ENCODE measurements at regions not wholly inside any gene's neighbourhood (a gene's known extent, or its start where the extent isn't known, plus 50 kb on each side); places are given as distances from the start of the nearest gene placed in this dataset.
"Not testable (repeated sequence)": the region's sequence is repeated elsewhere in the genome, so short reads cannot be mapped to it uniquely, and the experiment has no call there.

- Mint-ChIP-seq H3K36me3 (no peaks in the 10 kb centered on the region), H3K27me3 (peaks cover 0 to 3% of the 10 kb centered on the region in 2 donors), H3K9me3 (peaks cover 0 to 4% (median 0%) of the 10 kb centered on the region in 5 donors), H3K4me3 (no peak overlapping the region), H3K4me1 (no peaks in the 10 kb centered on the region), H3K27ac (no peak overlapping the region)
- Histone ChIP-seq H3K9me3 (ENCODE audit: low read length) (no peaks in the 10 kb centered on the region), H3K4me3 (ENCODE audit: low read length) (no peak overlapping the region), H3K4me1 (ENCODE audit: insufficient read depth, low read length) (no peaks in the 10 kb centered on the region), H3K27me3 (ENCODE audit: insufficient read depth, low read length, poor library complexity, severe bottlenecking) (no peaks in the 10 kb centered on the region), H3K36me3 (ENCODE audit: insufficient read depth, low read length) (no peaks in the 10 kb centered on the region), H3K27ac (ENCODE audit: low read depth, low read length) (no peak overlapping the region)
- POLR2A ChIA-PET: no interaction called here
- DNase-seq: no peak
- CTCF ChIA-PET: no interaction called here
These were observed 340.4 kb upstream of the FRG1 start for GRCh38 chr4:189600264-189600663.

DNA sequence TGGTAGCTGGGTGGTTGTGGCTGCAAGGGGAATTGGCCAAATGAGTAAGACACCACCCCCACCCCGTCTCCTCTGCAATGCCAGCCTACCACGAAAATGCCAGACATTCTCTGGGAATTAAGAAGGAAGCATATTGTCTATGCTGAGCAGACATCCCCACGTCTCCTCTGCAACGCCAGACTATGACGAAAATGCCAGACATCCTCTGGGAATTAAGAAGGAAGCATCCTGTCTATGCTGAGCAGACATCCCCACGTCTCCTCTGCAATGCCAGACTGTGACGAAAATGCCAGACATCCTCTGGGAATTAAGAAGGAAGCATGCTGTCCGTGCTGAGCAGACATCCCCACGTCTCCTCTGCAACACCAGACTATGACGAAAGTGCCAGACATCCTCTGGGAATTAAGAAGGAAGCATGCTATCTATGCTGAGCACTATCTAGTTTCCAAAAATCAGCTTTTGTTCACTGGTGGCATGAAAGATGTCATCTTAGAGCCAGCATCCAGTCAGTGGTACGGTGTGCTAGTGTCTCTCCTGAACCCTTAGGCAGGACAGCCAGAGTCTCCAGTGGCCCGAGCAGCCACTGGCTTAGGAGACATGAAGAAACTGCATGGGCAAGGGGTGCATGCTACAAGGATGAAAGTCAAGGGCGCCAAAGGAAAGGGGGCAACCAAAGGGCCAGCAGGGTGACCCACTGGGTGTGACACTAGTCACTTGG, 339.8 kb upstream of the FRG1 start:
- H3K9me3 Mint-ChIP-seq: peaks cover 0 to 4% (median 0%) of the 10 kb centered on the region in 5 donors
- Histone ChIP-seq H3K36me3 (ENCODE audit: insufficient read depth, low read length) (no peaks in the 10 kb centered on the region), H3K4me1 (ENCODE audit: insufficient read depth, low read length) (no peaks in the 10 kb centered on the region), H3K9me3 (ENCODE audit: low read length) (no peaks in the 10 kb centered on the region), H3K4me3 (ENCODE audit: low read length) (no peak overlapping the region), H3K27ac (ENCODE audit: low read depth, low read length) (no peak overlapping the region), H3K27me3 (ENCODE audit: insufficient read depth, low read length, poor library complexity, severe bottlenecking) (no peaks in the 10 kb centered on the region)
- CTCF ChIA-PET: no interaction called here
- no peak overlapping the region for H3K4me3 Mint-ChIP-seq
- H3K27me3 Mint-ChIP-seq: peaks cover 0 to 3% of the 10 kb centered on the region in 2 donors
- H3K36me3 Mint-ChIP-seq: no peaks in the 10 kb centered on the region
- no peak for DNase-seq
- POLR2A ChIA-PET: no interaction called here
- H3K27ac Mint-ChIP-seq: no peak overlapping the region
- no peaks in the 10 kb centered on the region for H3K4me1 Mint-ChIP-seq

DNA sequence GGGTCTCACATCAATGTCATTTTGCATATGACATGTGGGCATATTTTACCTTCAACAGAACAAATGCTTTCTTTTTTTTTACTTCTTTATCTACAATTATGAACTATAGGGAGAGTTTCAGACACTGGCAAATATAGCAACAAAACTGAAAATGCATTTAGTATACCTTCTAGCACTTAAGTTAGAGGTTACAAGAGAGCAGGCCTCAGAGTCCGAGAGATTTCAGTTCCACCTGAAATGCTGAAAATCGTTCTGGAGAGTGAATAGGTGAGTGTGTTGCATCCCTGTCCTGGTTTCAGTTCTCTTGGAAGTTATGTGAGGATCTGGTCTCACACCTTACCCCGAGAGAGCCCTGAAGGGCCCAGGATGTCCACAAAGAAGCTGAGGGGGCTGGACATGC, 337.8 kb upstream of the FRG1 start:
- H3K27ac Mint-ChIP-seq; H3K36me3 Mint-ChIP-seq; DNase-seq; H3K9me3 ChIP-seq (ENCODE audit: low read length); H3K27me3 Mint-ChIP-seq; POLR2A ChIA-PET; H3K4me1 ChIP-seq (ENCODE audit: insufficient read depth, low read length); H3K4me3 ChIP-seq (ENCODE audit: low read length); H3K4me1 Mint-ChIP-seq; H3K36me3 ChIP-seq (ENCODE audit: insufficient read depth, low read length); H3K9me3 Mint-ChIP-seq; H3K27me3 ChIP-seq (ENCODE audit: insufficient read depth, low read length, poor library complexity, severe bottlenecking); H3K27ac ChIP-seq (ENCODE audit: low read depth, low read length); H3K4me3 Mint-ChIP-seq; CTCF ChIA-PET: not testable (repeated sequence)

GRCh38 chr4:189610571-189610970, 330.1 kb upstream of the FRG1 start:
- H3K27ac Mint-ChIP-seq; CTCF ChIA-PET; H3K27me3 Mint-ChIP-seq; H3K9me3 Mint-ChIP-seq; H3K36me3 Mint-ChIP-seq; H3K36me3 ChIP-seq (ENCODE audit: insufficient read depth, low read length); H3K9me3 ChIP-seq (ENCODE audit: low read length); H3K4me3 ChIP-seq (ENCODE audit: low read length); H3K27me3 ChIP-seq (ENCODE audit: insufficient read depth, low read length, poor library complexity, severe bottlenecking); H3K27ac ChIP-seq (ENCODE audit: low read depth, low read length); H3K4me1 Mint-ChIP-seq; H3K4me3 Mint-ChIP-seq; H3K4me1 ChIP-seq (ENCODE audit: insufficient read depth, low read length); DNase-seq; POLR2A ChIA-PET: not testable (repeated sequence)

DNA sequence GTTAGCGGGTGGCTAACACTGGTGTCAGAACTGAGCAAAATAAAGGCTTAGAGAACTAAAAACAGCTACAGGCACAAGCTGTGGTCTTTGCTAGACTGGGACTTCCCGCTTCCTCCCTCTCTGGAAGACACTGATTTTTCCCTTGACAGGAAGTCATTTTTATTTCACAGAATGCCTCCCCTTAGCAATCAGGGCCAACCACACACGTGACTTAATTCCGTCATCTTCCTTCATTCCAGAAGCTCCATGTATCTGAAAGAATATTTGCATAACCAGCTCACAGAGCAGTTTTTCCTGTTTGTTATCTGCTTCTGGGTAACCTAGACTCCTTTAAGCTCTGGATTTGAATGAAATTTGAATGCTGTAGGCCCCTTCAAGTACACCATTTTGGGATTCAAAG, 327.5 kb upstream of the FRG1 start:
- no peaks in the 10 kb centered on the region for H3K9me3 ChIP-seq (ENCODE audit: low read length)
- ChIA-PET POLR2A (no interaction called here), CTCF (no interaction called here)
- Mint-ChIP-seq H3K36me3 (no peaks in the 10 kb centered on the region), H3K9me3 (peaks cover 0 to 6% (median 1%) of the 10 kb centered on the region in 5 donors), H3K27ac (no peak overlapping the region), H3K27me3 (peaks cover 0 to 1% of the 10 kb centered on the region in 2 donors), H3K4me3 (no peak overlapping the region), H3K4me1 (no peaks in the 10 kb centered on the region)
- H3K27me3 ChIP-seq (ENCODE audit: insufficient read depth, low read length, poor library complexity, severe bottlenecking): no peaks in the 10 kb centered on the region
- no peak overlapping the region for H3K27ac ChIP-seq (ENCODE audit: low read depth, low read length)
- DNase-seq: no peak
- no peak overlapping the region for H3K4me3 ChIP-seq (ENCODE audit: low read length)
- H3K36me3 ChIP-seq (ENCODE audit: insufficient read depth, low read length): no peaks in the 10 kb centered on the region
- no peaks in the 10 kb centered on the region for H3K4me1 ChIP-seq (ENCODE audit: insufficient read depth, low read length)

DNA sequence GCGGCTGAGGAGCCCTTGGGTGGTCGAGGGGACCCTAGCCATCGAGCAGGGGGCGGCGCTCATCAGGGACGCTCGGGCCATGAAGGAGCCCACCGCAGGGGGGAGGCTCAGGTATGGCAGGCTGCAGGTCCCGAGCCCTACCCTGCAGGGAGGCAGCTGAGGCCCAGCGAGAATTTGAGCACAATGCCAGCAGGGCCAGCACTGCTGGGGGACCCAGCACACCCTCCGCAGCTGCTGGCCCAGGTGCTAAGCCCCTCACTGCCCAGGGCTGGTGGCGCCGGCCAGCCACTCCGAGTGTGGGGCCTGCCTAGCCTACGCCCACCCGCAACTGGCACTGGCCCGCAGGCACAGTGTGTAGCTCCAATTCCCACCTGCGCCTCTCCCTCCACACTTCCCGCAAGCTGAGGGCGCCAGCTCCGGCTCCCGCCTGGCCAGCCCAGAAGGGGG, 325.4 kb upstream of the FRG1 start:
- Histone ChIP-seq H3K9me3 (ENCODE audit: low read length) (no peaks in the 10 kb centered on the region), H3K27ac (ENCODE audit: low read depth, low read length) (no peak overlapping the region)

GRCh38 chr4:189617741-189618140, 322.9 kb upstream of the FRG1 start:
- H3K4me3 ChIP-seq (ENCODE audit: low read length); H3K36me3 ChIP-seq (ENCODE audit: insufficient read depth, low read length); H3K4me1 ChIP-seq (ENCODE audit: insufficient read depth, low read length); H3K27ac ChIP-seq (ENCODE audit: low read depth, low read length); H3K4me3 Mint-ChIP-seq; H3K9me3 ChIP-seq (ENCODE audit: low read length); CTCF ChIA-PET; POLR2A ChIA-PET; H3K36me3 Mint-ChIP-seq; H3K4me1 Mint-ChIP-seq; H3K9me3 Mint-ChIP-seq; H3K27me3 ChIP-seq (ENCODE audit: insufficient read depth, low read length, poor library complexity, severe bottlenecking); H3K27ac Mint-ChIP-seq; DNase-seq; H3K27me3 Mint-ChIP-seq: not testable (repeated sequence)

More for the DNA sequence above, 325.4 kb upstream of the FRG1 start:
- H3K4me1 Mint-ChIP-seq: no peaks in the 10 kb centered on the region
- H3K27ac Mint-ChIP-seq: no peak overlapping the region
- Histone ChIP-seq H3K36me3 (ENCODE audit: insufficient read depth, low read length) (no peaks in the 10 kb centered on the region), H3K4me3 (ENCODE audit: low read length) (no peak overlapping the region), H3K4me1 (ENCODE audit: insufficient read depth, low read length) (no peaks in the 10 kb centered on the region), H3K27me3 (ENCODE audit: insufficient read depth, low read length, poor library complexity, severe bottlenecking) (no peaks in the 10 kb centered on the region)
- DNase-seq: no peak
- H3K4me3 Mint-ChIP-seq: no peak overlapping the region
- H3K9me3 Mint-ChIP-seq: peaks cover 0 to 6% (median 1%) of the 10 kb centered on the region in 5 donors
- H3K36me3 Mint-ChIP-seq: no peaks in the 10 kb centered on the region
- POLR2A ChIA-PET: no interaction called here
- H3K27me3 Mint-ChIP-seq: peaks cover 0 to 1% of the 10 kb centered on the region in 2 donors
- CTCF ChIA-PET: no interaction called here

DNA sequence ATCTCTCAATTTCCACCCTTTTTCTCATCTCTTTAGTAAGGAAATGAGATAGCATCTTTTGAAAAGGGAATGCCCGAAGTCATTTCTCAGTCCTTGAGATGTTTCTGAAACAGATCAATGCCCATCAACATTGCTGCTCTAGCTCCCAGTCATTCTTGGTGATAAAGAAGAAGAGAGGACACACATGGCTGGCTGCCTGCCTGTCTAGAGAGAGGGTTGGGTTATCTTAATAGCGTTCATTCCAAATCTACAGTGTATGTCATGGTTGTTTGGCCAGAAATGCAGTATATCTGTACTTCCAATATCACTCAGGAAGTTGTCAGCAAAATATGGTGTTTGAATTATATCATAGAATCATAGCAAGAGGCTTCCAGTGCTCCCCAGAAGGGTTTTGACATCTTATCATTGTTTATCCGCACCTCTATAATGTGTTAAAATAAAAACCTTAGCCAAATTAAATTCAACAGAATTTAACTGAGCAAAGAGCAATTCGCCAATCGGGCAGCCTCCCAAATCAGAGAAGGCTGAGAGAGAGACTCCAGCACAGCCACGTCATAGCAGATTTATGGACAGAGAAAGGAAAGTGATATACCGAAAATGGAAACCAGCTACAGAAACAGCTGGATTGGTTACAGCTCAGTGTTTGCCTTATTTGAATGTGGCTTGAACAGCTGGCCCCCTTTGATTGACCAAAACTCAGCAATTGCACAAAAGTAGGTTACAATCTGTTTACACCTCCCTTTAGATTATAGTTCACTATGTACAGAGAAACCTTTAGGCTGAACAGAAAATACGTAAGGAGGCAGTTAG, 321.0 kb upstream of the FRG1 start:
- H3K4me3 ChIP-seq (ENCODE audit: low read length); H3K9me3 ChIP-seq (ENCODE audit: low read length); H3K36me3 Mint-ChIP-seq; H3K4me1 ChIP-seq (ENCODE audit: insufficient read depth, low read length); H3K27me3 Mint-ChIP-seq; CTCF ChIA-PET; H3K4me1 Mint-ChIP-seq; H3K4me3 Mint-ChIP-seq; H3K27me3 ChIP-seq (ENCODE audit: insufficient read depth, low read length, poor library complexity, severe bottlenecking); POLR2A ChIA-PET; H3K27ac ChIP-seq (ENCODE audit: low read depth, low read length); H3K27ac Mint-ChIP-seq; H3K9me3 Mint-ChIP-seq; DNase-seq; H3K36me3 ChIP-seq (ENCODE audit: insufficient read depth, low read length): not testable (repeated sequence)

Measured in CD8-positive, alpha-beta memory T cell (primary cell).